ENCODE measurements at regions not wholly inside any gene's neighbourhood (a gene's known extent, or its start where the extent isn't known, plus 50 kb on each side); places are given as distances from the start of the nearest gene placed in this dataset.

DNA sequence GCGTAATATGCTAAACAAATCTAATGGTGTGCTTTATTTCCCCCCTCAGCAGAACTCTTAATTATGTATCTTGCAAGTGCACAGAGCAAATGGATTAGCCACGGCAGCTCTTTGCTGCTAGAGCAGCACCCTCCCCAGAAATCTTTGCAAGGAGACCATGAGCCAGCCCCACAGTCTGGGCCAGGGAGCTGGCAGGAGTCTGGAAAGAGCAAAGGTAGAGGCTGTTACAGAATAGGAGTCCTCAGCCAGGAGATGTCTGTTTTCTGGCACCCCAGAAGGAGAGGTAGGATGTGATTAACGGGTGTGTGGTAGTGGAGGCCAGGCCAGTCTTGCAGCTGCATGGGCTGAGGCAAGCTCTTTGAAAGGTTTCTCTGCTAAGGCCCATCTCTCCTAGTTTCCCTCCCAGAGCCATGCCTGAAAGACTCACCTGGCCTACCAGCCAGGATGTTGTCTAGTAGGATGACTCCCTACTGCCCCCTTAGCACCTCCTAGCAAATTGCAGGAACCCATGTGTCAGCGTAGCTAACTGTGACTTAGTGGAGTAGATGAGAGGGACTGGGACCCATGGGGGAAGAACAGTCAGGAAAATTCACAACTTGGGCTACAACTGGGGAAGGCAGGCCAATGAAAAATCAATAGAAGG lies 557.2 kb downstream of the BUD13 start:
- TF ChIP-seq ZNF565 (CRISPR knock-in tag; conservative IDR thresholded peaks at IDR 0.05; ENCODE audit: low read depth) (no peak), ZFP3 (CRISPR knock-in tag; IDR thresholded peaks at IDR 0.05) (no peak), RARB (CRISPR knock-in tag; IDR thresholded peaks at IDR 0.05) (no peak), BACH2 (CRISPR knock-in tag; IDR thresholded peaks at IDR 0.05; ENCODE audit: borderline replicate concordance) (no peak), ZNF70 (CRISPR knock-in tag; IDR thresholded peaks at IDR 0.05) (no peak), SNAI2 (CRISPR knock-in tag; IDR thresholded peaks at IDR 0.05) (no peak), ISL1 (CRISPR knock-in tag; IDR thresholded peaks at IDR 0.05) (no peak), ESRRG (CRISPR knock-in tag; IDR thresholded peaks at IDR 0.05) (no peak)
- TF ChIP-seq, protein P1, sequence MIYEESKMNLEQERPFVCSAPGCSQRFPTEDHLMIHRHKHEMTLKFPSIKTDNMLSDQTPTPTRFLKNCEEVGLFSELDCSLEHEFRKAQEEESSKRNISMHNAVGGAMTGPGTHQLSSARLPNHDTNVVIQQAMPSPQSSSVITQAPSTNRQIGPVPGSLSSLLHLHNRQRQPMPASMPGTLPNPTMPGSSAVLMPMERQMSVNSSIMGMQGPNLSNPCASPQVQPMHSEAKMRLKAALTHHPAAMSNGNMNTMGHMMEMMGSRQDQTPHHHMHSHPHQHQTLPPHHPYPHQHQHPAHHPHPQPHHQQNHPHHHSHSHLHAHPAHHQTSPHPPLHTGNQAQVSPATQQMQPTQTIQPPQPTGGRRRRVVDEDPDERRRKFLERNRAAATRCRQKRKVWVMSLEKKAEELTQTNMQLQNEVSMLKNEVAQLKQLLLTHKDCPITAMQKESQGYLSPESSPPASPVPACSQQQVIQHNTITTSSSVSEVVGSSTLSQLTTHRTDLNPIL (CRISPR knock-in tag; IDR thresholded peaks at IDR 0.05; ENCODE audit: low read depth): no peak
- TF ChIP-seq, protein P2, sequence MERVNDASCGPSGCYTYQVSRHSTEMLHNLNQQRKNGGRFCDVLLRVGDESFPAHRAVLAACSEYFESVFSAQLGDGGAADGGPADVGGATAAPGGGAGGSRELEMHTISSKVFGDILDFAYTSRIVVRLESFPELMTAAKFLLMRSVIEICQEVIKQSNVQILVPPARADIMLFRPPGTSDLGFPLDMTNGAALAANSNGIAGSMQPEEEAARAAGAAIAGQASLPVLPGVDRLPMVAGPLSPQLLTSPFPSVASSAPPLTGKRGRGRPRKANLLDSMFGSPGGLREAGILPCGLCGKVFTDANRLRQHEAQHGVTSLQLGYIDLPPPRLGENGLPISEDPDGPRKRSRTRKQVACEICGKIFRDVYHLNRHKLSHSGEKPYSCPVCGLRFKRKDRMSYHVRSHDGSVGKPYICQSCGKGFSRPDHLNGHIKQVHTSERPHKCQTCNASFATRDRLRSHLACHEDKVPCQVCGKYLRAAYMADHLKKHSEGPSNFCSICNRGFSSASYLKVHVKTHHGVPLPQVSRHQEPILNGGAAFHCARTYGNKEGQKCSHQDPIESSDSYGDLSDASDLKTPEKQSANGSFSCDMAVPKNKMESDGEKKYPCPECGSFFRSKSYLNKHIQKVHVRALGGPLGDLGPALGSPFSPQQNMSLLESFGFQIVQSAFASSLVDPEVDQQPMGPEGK (CRISPR knock-in tag; IDR thresholded peaks at IDR 0.05; ENCODE audit: borderline replicate concordance): no peak
- TF ChIP-seq, protein P3, sequence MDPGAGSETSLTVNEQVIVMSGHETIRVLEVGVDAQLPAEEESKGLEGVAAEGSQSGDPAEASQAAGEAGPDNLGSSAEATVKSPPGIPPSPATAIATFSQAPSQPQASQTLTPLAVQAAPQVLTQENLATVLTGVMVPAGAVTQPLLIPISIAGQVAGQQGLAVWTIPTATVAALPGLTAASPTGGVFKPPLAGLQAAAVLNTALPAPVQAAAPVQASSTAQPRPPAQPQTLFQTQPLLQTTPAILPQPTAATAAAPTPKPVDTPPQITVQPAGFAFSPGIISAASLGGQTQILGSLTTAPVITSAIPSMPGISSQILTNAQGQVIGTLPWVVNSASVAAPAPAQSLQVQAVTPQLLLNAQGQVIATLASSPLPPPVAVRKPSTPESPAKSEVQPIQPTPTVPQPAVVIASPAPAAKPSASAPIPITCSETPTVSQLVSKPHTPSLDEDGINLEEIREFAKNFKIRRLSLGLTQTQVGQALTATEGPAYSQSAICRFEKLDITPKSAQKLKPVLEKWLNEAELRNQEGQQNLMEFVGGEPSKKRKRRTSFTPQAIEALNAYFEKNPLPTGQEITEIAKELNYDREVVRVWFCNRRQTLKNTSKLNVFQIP (CRISPR knock-in tag; IDR thresholded peaks at IDR 0.05; ENCODE audit: borderline replicate concordance, low read depth): no peak
